HCEC 1CT (cell line): ENCODE measurements at regions not wholly inside any gene's neighbourhood (a gene's known extent, or its start where the extent isn't known, plus 50 kb on each side); places are given as distances from the start of the nearest gene placed in this dataset.

Experiments used
- DNase-seq: peaks from one replicate; pipeline ENCODE4 v3.0.0-alpha.2; 2017

DNA sequence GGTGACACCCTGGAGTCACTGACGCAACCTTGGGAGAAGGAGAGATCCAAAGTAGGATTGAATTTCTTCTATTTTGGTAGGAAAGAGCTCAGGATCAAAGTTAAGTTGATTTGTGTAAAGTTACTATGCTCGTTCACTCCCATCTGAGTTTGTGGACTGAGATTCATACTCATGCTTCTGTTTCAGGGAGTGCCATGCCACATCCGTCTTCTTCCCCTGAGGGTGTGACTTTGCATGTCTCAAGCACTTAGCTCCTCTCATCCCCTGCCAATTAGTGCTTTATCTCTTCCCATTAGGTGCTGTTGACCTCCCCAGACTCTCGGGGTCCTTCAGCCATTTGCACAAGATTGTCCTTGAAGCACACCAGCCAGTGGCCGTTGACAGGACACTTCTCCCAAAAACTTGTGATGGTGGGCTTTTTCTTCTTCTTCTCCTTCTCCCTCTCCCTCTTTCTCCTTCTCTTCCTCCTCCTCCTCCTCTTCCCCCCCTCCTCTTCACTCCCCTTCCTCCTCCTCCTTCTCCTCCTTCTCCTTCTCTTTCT, 232.2 kb upstream of the KLF4 start:
- no peak for DNase-seq

DNA sequence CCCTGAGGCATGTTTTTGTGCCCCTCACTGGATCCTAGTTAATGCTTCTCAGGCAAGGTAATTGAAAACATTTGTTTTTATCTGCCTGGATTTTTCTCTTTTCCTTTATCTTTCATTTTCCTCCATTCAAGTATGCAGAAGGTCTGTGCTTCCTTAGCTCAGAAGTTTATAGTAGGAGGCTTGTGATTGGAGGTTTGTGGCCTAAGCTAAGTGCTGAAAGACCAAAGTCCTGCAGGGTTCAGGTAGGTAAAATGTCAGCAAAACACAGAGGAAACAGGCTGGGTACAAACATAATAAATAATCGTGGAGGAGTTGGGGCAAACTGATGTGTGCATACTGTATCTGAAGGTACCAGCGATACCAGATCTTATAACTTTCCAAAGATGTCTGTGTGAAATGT, 230.9 kb upstream of the KLF4 start:
- DNase-seq = no peak

GRCh38 chr9:107717529-107718314, 228.2 kb upstream of the KLF4 start:
- DNase-seq = no peak

GRCh38 chr9:107715740-107716139, 226.2 kb upstream of the KLF4 start:
- no peak for DNase-seq

- no peak for DNase-seq
Measured at GRCh38 chr9:107713470-107713869, 223.9 kb upstream of the KLF4 start.

DNA sequence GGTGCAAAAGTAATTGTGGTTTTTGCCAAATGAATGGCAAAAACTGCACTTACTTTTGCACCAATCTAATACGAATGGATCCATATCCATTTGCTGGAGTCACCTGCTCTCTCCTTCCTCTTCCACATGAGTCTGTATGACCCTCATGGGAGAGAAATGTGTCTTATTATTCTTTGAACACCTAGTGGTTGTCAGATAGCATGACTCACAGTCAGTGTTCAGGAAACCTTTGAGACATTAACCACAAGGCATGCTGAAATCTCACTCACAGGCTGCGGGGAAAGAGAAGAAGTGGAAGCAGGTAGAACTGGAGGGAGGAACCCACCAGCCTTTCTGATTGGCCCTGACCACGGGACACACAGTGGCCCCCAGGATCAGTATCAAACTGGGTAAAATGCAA, 222.8 kb upstream of the KLF4 start:
- peak; percentile 66 for DNase-seq

DNA sequence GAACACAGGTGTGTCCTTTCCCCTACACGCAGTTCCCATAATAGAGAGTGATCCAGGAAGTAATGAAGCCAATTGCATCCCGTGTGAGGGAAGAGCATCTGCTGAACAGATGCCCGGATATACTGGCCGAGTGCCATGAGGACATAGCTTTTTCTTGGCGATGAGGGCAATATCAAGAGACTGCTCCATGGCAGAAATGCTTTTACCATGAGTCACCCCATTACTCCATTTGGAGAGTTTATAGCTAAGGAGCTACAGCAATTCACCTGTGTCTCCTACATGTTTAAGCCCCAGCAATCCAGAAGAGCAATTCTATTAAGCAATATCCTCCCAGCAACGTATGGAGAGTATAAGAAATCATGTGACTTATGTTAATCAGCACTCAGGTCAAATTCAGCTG, 222.0 kb upstream of the KLF4 start:
- peak; percentile 91 for DNase-seq

DNA sequence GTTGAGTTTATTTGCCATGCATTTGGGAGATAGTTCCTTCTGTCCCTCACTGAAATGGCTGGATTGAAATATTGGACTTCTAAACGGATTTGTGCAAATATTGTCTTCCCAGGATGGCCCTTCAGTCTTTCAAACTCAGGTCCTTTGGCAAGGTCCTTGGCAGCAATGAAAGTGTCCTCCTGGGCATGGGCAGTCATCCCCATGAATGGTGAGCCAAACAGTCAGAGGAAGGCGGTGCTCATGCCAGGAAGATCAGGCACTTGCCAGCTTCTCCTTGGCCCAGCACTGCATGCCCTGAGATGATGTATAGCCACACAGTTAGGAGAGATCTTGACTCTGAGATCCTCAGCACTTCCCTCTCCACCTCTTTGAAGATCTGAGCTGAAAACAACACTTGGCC, 221.4 kb upstream of the KLF4 start:
- DNase-seq = no peak

- peak; percentile 72 for DNase-seq
Measured at GRCh38 chr9:107710546-107710945, 221.0 kb upstream of the KLF4 start.

GRCh38 chr9:107708791-107709190, 219.2 kb upstream of the KLF4 start:
- no peak for DNase-seq

GRCh38 chr9:107707915-107708441, 218.4 kb upstream of the KLF4 start:
- DNase-seq = peak; percentile 64

GRCh38 chr9:107707428-107707837, 217.9 kb upstream of the KLF4 start:
- DNase-seq = peak; percentile 95

- DNase-seq = no peak
Measured at GRCh38 chr9:107706701-107707427, 217.3 kb upstream of the KLF4 start.

DNA sequence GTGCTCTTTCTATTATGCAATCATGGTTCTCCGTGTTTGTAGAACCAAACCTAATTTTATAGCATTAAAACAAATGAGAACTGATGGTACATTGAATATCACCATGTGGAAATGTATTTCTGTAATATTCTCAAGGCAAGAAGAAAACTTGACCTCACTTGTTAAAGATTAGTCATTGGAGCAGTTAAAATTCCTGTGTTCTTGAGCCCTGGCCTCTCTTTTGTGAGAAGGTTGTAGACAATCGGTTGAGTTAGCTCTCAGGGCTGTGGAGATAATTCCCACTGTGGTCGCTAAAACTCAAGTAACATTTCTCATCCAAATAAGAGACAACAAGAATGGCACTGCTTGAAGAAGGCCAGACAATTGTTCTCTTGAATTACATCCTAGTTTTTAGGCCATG, 216.0 kb upstream of the KLF4 start:
- DNase-seq = no peak

GRCh38 chr9:107704774-107705173, 215.2 kb upstream of the KLF4 start:
- peak; percentile 20 for DNase-seq

DNA sequence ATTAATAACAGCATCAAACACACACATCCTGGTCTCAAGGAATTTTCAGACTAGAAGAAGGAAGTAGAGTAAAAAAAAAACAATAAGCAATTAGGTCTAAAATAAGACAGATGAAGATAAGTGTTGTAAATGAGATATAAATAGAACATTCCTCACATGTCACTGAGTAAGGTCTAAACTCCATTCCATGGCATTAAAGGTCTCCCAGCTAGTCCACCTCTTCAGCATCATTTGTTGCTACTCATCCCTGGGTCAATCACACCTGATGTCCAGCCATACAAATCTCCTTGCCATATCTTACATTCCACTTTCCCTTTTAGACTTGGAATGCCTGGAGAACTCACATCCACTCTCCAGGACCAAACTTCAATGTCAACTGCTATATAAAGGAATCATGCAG, 214.1 kb upstream of the KLF4 start:
- DNase-seq = no peak

GRCh38 chr9:107700847-107701246, 211.3 kb upstream of the KLF4 start:
- DNase-seq = no peak

GRCh38 chr9:107699231-107699630, 209.7 kb upstream of the KLF4 start:
- DNase-seq = no peak

- no peak for DNase-seq
Measured at GRCh38 chr9:107698779-107699178, 209.2 kb upstream of the KLF4 start.

DNA sequence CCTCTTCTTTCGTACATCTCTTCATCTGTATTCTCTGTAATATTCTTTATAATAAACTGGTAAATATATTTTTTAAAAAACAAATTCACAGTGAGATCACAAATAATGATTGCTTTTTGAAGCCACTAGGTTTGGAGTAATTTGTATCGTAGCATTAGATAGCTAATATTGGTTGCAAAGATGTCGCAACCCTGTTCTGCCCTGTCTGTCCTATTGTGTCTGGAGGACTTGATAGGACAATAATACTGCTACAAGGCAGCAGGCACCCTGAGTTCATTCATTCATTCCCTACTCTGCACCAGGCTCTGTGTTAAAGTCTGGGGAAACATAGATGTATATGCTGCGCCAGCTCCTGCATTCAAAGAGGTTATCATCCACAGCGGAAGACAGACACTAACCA, 206.7 kb upstream of the KLF4 start:
- no peak for DNase-seq

GRCh38 chr9:107694390-107694789, 204.8 kb upstream of the KLF4 start:
- no peak for DNase-seq

GRCh38 chr9:107693625-107694326, 204.2 kb upstream of the KLF4 start:
- DNase-seq = peak; percentile 37

DNA sequence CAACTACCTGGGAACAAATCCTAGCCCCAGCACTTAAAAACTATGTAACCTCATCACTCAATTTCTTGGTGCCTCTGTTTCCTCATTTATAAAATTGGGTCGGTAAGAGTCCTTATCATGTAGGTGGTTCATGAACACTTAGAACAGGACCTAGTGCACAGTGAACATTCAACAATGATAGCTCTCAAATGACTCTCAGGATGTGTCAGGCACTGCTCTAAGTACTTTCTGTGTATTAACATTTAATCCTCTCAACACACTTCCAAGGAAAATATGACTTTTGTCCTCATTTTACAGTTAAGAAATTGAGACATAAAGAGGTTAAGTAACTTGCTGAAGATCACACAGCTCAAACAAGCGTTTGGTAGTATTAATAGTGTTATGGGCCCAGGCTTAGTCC, 202.1 kb upstream of the KLF4 start:
- DNase-seq = no peak
